ENCODE measurements at regions not wholly inside any gene's neighbourhood (a gene's known extent, or its start where the extent isn't known, plus 50 kb on each side); places are given as distances from the start of the nearest gene placed in this dataset.

DNA sequence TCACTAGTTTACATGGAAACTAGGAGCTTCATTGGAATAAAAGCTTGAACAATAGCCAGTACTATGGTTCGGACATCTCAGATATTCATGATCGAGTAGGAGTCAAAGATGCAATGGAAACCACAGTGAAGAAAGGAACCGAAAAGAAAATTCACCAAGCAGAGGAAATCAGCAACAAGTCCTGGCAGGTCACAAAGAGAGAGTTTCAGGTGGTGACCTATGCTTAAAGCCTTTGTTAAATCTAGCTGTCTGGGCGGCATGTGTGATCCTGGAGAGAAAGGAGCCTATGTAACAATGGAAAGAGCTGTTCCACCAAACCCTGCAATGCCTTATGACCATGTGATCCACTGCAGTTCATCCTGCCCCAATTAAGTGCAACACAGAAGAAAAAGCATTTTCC is 68.9 kb upstream of the POU2AF2 start:
- no peak overlapping the region for H2AFZ ChIP-seq (ENCODE audit: low read depth)
- H3K4me3 ChIP-seq (IDR thresholded peaks at IDR 0.05; ENCODE audit: insufficient read depth, low read depth, low read length) = no peak overlapping the region
- TF ChIP-seq, protein P1, sequence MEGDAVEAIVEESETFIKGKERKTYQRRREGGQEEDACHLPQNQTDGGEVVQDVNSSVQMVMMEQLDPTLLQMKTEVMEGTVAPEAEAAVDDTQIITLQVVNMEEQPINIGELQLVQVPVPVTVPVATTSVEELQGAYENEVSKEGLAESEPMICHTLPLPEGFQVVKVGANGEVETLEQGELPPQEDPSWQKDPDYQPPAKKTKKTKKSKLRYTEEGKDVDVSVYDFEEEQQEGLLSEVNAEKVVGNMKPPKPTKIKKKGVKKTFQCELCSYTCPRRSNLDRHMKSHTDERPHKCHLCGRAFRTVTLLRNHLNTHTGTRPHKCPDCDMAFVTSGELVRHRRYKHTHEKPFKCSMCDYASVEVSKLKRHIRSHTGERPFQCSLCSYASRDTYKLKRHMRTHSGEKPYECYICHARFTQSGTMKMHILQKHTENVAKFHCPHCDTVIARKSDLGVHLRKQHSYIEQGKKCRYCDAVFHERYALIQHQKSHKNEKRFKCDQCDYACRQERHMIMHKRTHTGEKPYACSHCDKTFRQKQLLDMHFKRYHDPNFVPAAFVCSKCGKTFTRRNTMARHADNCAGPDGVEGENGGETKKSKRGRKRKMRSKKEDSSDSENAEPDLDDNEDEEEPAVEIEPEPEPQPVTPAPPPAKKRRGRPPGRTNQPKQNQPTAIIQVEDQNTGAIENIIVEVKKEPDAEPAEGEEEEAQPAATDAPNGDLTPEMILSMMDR (conservative IDR thresholded peaks at IDR 0.05; ENCODE audit: low read depth, low read length) = no peak
- H3K36me3 ChIP-seq (ENCODE audit: insufficient read depth) = no peaks in the 10 kb centered on the region
- H3K9ac ChIP-seq = no peak overlapping the region
- no peak overlapping the region for H3K4me2 ChIP-seq
- H3K4me1 ChIP-seq (ENCODE audit: low read depth, poor library complexity, severe bottlenecking) = peaks cover 19% of the 10 kb centered on the region
- no peaks in the 10 kb centered on the region for H3K27me3 ChIP-seq (ENCODE audit: insufficient read depth, low read depth)
- no peak overlapping the region for H3K27ac ChIP-seq
- no peaks in the 10 kb centered on the region for H4K20me1 ChIP-seq (ENCODE audit: insufficient read depth)
- no peaks in the 10 kb centered on the region for H3K79me2 ChIP-seq (ENCODE audit: insufficient read depth, low read depth)

DNA sequence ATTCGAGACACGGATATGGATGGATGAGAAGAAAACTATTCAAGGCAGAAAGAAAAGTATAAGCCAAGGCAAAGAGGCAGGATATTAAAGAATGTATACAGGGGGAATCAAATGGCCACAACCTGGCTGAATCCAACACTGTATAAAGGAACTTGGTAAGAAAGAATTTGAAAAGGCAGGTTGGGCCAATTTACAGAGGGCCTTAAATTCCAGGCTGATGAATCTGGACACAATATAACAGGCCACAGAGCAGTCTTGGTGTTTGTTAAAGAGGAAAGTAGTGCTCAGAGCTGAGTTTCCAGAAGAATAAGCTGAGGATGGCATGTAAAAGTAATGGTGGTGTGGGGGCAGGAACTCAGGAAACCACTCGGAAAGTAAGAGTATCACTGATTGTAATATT is 72.3 kb upstream of the POU2AF2 start:
- no peaks in the 10 kb centered on the region for H3K79me2 ChIP-seq (ENCODE audit: insufficient read depth, low read depth)
- no peaks in the 10 kb centered on the region for H4K20me1 ChIP-seq (ENCODE audit: insufficient read depth)
- no peak overlapping the region for H2AFZ ChIP-seq (ENCODE audit: low read depth)
- TF ChIP-seq, protein P1 (conservative IDR thresholded peaks at IDR 0.05; ENCODE audit: low read depth, low read length) = no peak
- H3K27me3 ChIP-seq (ENCODE audit: insufficient read depth, low read depth) = no peaks in the 10 kb centered on the region
- no peak overlapping the region for H3K4me2 ChIP-seq
- no peak overlapping the region for H3K27ac ChIP-seq
- H3K4me3 ChIP-seq (IDR thresholded peaks at IDR 0.05; ENCODE audit: insufficient read depth, low read depth, low read length) = no peak overlapping the region
- no peaks in the 10 kb centered on the region for H3K36me3 ChIP-seq (ENCODE audit: insufficient read depth)
- H3K4me1 ChIP-seq (ENCODE audit: low read depth, poor library complexity, severe bottlenecking) = peaks cover 17% of the 10 kb centered on the region
- no peak overlapping the region for H3K9ac ChIP-seq

DNA sequence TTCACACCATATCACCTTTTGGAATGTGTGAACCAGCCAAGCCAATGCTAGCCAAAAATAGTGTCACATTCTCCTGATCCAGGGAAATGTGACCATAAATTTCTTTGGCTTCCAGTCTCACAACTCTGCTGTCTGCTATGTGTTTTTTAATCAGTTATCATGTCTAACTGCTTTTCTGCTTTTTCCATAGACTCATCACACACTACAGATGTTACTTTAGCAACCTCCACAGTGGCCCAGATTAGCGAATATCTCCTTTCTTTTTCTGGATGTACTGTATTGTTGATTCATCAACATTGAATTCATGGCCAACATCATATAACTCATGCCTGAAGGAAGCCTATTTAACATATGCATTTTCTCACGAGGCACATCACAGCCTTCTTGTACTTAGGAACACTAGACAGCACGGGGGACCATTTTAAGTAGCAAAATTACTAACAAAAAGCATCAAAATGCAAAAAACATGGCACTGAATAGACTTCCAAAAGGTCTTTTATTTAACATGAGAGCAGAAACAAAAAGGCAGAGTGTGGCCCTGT is 73.1 kb upstream of the POU2AF2 start:
- H4K20me1 ChIP-seq (ENCODE audit: insufficient read depth) = no peaks in the 10 kb centered on the region
- H3K9ac ChIP-seq = no peak overlapping the region
- H3K79me2 ChIP-seq (ENCODE audit: insufficient read depth, low read depth) = no peaks in the 10 kb centered on the region
- H3K36me3 ChIP-seq (ENCODE audit: insufficient read depth) = no peaks in the 10 kb centered on the region
- TF ChIP-seq, protein P1 (conservative IDR thresholded peaks at IDR 0.05; ENCODE audit: low read depth, low read length) = no peak
- no peaks in the 10 kb centered on the region for H3K27me3 ChIP-seq (ENCODE audit: insufficient read depth, low read depth)
- H2AFZ ChIP-seq (ENCODE audit: low read depth) = no peak overlapping the region
- no peak overlapping the region for H3K4me2 ChIP-seq
- H3K4me1 ChIP-seq (ENCODE audit: low read depth, poor library complexity, severe bottlenecking) = peaks cover 9% of the 10 kb centered on the region
- no peak overlapping the region for H3K4me3 ChIP-seq (IDR thresholded peaks at IDR 0.05; ENCODE audit: insufficient read depth, low read depth, low read length)
- H3K27ac ChIP-seq = no peak overlapping the region

DNA sequence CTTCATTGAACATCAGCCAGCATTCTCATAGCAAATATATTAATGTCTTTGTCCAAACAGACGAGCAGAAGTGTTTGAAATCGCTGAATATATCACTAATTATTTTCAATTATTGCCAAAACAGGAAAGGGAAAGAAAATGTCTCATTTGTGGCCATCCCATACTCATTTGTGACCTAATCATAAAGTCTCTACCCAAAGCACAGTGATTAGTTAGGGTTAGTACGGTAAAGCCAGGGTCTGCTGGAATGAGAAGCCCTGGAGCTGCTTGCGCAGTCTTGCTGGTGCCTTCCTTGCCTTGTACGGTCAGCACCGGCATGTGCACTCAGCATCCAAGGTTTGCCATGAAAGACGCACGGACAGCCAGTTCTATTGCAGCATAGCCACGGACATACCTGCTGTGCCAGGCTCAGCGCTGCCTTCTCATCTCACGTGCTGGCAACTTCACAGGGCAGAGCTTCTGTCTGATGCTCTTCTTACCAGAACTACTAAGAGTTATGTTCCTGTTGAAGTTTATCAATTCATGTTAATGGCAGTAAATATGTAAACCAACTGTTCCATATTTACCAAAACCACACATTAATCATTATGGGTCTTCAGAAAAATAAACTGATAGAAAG is 74.7 kb upstream of the POU2AF2 start:
- no peak overlapping the region for H3K4me2 ChIP-seq
- H3K79me2 ChIP-seq (ENCODE audit: insufficient read depth, low read depth) = no peaks in the 10 kb centered on the region
- no peak overlapping the region for H3K27ac ChIP-seq
- H3K36me3 ChIP-seq (ENCODE audit: insufficient read depth) = no peaks in the 10 kb centered on the region
- H3K27me3 ChIP-seq (ENCODE audit: insufficient read depth, low read depth) = no peaks in the 10 kb centered on the region
- no peak overlapping the region for H3K9ac ChIP-seq
- no peaks in the 10 kb centered on the region for H4K20me1 ChIP-seq (ENCODE audit: insufficient read depth)
- no peaks in the 10 kb centered on the region for H3K4me1 ChIP-seq (ENCODE audit: low read depth, poor library complexity, severe bottlenecking)
- TF ChIP-seq, protein P1 (conservative IDR thresholded peaks at IDR 0.05; ENCODE audit: low read depth, low read length) = no peak
- no peak overlapping the region for H2AFZ ChIP-seq (ENCODE audit: low read depth)
- no peak overlapping the region for H3K4me3 ChIP-seq (IDR thresholded peaks at IDR 0.05; ENCODE audit: insufficient read depth, low read depth, low read length)
